GM10266 (cell line): ENCODE measurements at regions not wholly inside any gene's neighbourhood (a gene's known extent, or its start where the extent isn't known, plus 50 kb on each side); places are given as distances from the start of the nearest gene placed in this dataset.

Experiments
- DNase-seq: peaks from one replicate; pipeline ENCODE4 v3.0.0; 2012; ENCODE audit errors: extremely low spot score
- CTCF ChIP-seq: IDR thresholded peaks from 2 replicates; pipeline ENCODE4 v1.5.1; 2012; ENCODE audit warnings: mild to moderate bottlenecking, low read depth; ENCODE audit not compliant: control insufficient read depth, insufficient read depth; ENCODE audit errors: missing control alignments

GRCh38 chr16:86449446-86450095 lies 60.8 kb upstream of the FOXF1 start:
- DNase-seq: no peak
- TF ChIP-seq CTCF: no peak

DNA sequence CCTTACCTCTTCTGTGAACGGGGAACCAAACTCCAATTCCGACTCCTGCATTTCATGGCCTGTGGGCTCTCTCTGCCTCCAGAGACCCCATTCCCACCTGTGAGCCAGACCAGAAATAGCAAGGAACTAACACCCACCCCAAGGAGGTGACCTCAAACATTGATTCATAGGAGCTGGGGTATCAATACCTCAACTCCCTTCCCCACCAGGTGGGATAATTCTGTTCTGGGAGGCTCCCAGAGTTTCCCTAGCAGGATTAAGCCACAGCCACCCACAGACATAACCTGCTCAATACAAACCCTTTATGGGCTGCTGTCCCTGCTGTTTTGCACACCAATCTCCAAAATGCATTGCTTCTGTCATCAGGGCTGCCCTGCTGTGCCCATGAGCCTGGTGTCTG lies 59.6 kb upstream of the FOXF1 start:
- no peak for DNase-seq
- no peak for TF ChIP-seq CTCF

DNA sequence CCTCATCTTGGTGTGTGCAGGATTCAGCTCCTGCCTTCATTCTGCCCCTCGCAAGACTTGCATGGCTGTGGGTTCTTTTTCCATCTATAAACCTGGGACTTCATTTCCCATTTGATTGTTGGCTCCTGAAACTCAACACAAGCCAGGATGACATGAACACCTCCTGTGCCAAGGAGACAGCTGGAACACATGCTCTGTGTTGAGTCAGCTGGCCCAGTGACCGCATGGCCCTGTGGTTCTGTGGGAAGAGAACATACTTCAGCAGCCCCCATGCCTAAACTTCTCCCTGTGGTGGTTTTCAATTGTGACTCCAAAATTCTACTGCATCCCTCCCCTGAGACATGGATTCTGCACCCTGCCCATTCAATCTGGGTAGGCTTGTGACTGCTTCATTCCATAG lies 57.9 kb upstream of the FOXF1 start:
- DNase-seq: no peak

DNA sequence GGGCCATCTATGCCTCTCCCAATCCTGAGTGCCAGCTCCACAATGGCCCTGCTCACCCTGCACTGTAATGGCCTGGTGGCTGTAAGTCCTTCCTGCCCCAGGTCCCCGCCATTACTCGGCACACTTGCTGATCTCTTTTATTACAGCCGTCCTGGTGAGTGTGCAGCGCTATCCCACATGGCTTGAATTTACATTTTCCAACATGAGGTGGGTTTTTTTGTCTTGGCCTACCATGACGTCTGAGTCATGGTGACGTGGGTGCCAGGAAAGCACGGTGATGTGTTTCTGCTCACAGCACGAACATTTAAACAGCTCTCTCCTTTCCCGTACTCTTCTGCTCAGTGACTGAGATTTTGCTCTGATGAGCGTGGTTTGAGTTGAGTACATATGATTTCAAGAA lies 55.2 kb upstream of the FOXF1 start:
- TF ChIP-seq CTCF: no peak
- DNase-seq: no peak

More for the DNA sequence above, 57.9 kb upstream of the FOXF1 start:
- no peak for TF ChIP-seq CTCF

- DNase-seq: no peak
Measured at GRCh38 chr16:86455640-86456039, 54.7 kb upstream of the FOXF1 start.

DNA sequence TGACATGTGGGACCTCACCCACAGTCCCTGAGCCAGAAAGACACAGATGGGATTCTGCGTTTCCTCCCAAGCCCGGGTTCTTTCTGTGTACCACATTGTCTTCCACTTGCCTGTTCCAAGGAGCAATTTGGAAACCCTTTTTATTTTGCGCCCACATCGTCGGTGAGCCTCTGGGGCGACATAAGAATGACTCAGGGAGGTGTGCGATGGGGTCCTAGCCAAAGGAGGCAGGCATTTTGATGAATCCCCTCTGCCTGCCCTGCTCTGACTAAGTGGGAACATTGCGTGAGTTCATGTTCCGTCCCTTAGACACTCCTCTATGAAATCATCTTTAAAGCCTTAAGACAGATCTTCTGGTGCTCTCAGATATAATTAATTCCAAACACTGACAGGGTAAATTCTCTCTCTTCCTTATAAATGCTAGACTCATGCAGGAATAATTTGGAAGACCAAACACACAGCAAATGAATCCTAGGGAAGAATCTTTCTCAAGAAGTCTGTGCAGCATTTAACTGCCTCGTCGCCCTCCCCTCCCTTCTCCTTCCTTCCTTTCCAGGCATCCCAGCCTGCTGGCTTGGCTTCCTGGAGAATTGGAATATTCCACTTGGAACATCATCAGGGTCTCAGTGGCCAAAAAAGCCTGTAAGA lies 52.7 kb upstream of the FOXF1 start:
- DNase-seq: no peak
- no peak for TF ChIP-seq CTCF

More at GRCh38 chr16:86455640-86456039, 54.7 kb upstream of the FOXF1 start:
- TF ChIP-seq CTCF: no peak

GRCh38 chr16:86458149-86458777 lies 52.1 kb upstream of the FOXF1 start:
- TF ChIP-seq CTCF: no peak
- no peak for DNase-seq
